ENCODE measurements at regions not wholly inside any gene's neighbourhood (a gene's known extent, or its start where the extent isn't known, plus 50 kb on each side); places are given as distances from the start of the nearest gene placed in this dataset.

DNA sequence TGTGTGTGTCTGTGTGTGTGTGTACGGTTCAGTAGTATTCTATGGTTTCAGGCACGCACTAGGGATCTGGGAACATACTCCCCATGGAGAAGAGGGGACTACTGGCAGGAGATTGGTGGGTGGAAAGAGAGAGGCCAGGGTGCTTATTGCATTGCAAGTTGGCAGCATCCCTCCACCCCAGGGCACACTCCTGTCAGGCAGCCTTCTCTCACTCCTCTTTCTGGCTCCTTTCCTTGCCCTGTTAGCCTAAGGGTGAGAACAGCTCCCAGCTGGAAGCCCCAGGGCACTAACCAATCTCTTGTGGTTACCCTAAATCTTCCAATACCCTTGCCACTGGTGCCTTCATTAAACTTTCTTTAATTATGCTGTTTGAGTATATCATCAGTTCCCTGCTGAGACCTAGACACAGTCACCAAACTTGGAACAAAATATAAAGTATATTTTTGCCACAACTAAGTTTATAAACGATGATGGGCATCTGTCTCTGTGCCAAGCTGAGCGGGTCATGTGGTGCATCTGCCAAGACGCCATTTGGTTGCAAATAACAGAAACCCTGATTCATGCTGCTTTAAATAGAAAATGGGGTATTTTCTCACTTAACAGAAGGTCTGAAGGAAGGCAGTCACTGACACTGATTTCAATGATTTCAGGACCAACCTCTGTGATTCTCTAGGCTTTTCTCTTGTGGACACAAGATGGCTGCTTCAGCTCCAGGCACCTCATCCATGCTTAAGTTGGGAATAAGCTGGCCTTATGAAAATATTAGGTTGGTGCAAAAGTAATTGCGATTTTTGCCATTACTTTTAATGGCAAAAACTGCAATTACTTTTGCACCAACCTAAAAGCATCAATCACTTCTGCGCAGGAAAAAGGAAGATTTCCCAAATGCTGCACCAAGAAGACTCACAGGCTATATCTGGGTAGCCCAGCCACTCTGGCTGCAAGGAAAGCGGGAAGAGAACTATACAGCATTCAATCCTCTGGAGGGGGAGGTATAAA, 476.9 kb upstream of the PROK2 start:
- no peak overlapping the region for H3K4me3 ChIP-seq (replicated peaks in 1 of 3; ENCODE audit: insufficient read depth in 1 of 3, low read depth in 1 of 3, low read length in 3 of 3)
- TF ChIP-seq GATA2 (IDR thresholded peaks at IDR 0.05; ENCODE audit: insufficient read depth, insufficient read length, low read depth, low read length), result no peak
- H3K4me1 ChIP-seq (ENCODE audit: control insufficient read depth, extremely low read depth, insufficient read depth, low read length), result no peaks in the 10 kb centered on the region
- peaks cover 50 to 63% of the 10 kb centered on the region in 2 experiments for H3K27me3 ChIP-seq (ENCODE audit: control insufficient read depth in 2 of 2, insufficient read depth in 2 of 2, low read length in 2 of 2)
- H3K36me3 ChIP-seq (ENCODE audit: control insufficient read depth in 2 of 2, extremely low read depth in 1 of 2, insufficient read depth in 2 of 2, low read length in 2 of 2), result no peaks in the 10 kb centered on the region
- ChIA-PET POLR2A (no interaction called here), CTCF (no interaction called here)
- H3K9me3 ChIP-seq (replicated peaks; ENCODE audit: control insufficient read depth, insufficient read depth, low read length), result no peaks in the 10 kb centered on the region
- no peak overlapping the region for H2AFZ ChIP-seq (ENCODE audit: low read depth, low read length)
- intact Hi-C loops (cut with micrococcal nuclease) (no loop called here), dilution Hi-C loops (cut with MboI; ENCODE audit: extremely low pct_ligation_motif_present, low sequenced_read_pairs) (no loop called here)
- H4K20me1 ChIP-seq (replicated peaks; ENCODE audit: control insufficient read depth, extremely low read depth, insufficient read depth, low read length), result no peaks in the 10 kb centered on the region
- no peaks in the 10 kb centered on the region for H3K79me2 ChIP-seq (ENCODE audit: control insufficient read depth, insufficient read depth, low read length)
- no peaks in the 10 kb centered on the region for H3K9me1 ChIP-seq (replicated peaks; ENCODE audit: control insufficient read depth, extremely low read depth, insufficient read depth, low read length)
- H3K27ac ChIP-seq (ENCODE audit: insufficient read depth, low read depth, low read length), result no peak overlapping the region
- H3K4me2 ChIP-seq (ENCODE audit: insufficient read depth, low read length), result no peak overlapping the region
- BruUV-seq (replicated peaks), result no TSS peak
- DNase-seq (ENCODE audit: low read depth, low spot score) (no peak), FAIRE-seq (no peak)
- H3K9ac ChIP-seq (replicated peaks; ENCODE audit: extremely low read depth, insufficient read depth, low read length), result no peak overlapping the region

- TF ChIP-seq FOS (IDR thresholded peaks at IDR 0.05; ENCODE audit: borderline replicate concordance, insufficient read depth, low read length) (no peak), MAX (IDR thresholded peaks at IDR 0.05; ENCODE audit: insufficient read depth, insufficient read length) (no peak), POLR2A (IDR thresholded peaks at IDR 0.05; ENCODE audit: low read depth, low read length) (no peak), JUN (IDR thresholded peaks at IDR 0.05; ENCODE audit: borderline replicate concordance, insufficient read depth, insufficient read length, low read depth) (no peak), MYC (IDR thresholded peaks at IDR 0.05; ENCODE audit: low read depth, low read length) (no peak), EZH2 (IDR thresholded peaks at IDR 0.05; ENCODE audit: borderline replicate concordance, low read depth, low read length, severe bottlenecking) (no peak), GATA2 (IDR thresholded peaks at IDR 0.05; ENCODE audit: insufficient read depth, insufficient read length, low read depth, low read length) (no peak), POLR2AphosphoS5 (IDR thresholded peaks at IDR 0.05; ENCODE audit: insufficient read depth, low read depth, low read length) (no peak)
- TF ChIP-seq, protein P1, sequence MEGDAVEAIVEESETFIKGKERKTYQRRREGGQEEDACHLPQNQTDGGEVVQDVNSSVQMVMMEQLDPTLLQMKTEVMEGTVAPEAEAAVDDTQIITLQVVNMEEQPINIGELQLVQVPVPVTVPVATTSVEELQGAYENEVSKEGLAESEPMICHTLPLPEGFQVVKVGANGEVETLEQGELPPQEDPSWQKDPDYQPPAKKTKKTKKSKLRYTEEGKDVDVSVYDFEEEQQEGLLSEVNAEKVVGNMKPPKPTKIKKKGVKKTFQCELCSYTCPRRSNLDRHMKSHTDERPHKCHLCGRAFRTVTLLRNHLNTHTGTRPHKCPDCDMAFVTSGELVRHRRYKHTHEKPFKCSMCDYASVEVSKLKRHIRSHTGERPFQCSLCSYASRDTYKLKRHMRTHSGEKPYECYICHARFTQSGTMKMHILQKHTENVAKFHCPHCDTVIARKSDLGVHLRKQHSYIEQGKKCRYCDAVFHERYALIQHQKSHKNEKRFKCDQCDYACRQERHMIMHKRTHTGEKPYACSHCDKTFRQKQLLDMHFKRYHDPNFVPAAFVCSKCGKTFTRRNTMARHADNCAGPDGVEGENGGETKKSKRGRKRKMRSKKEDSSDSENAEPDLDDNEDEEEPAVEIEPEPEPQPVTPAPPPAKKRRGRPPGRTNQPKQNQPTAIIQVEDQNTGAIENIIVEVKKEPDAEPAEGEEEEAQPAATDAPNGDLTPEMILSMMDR (IDR thresholded peaks at IDR 0.05; ENCODE audit: extremely low read depth in 1 of 2, insufficient read depth in 1 of 2, low read depth in 1 of 2, low read length in 2 of 2), result no peak
- no peaks in the 10 kb centered on the region for H3K4me1 ChIP-seq (ENCODE audit: control insufficient read depth, extremely low read depth, insufficient read depth, low read length)
- BruUV-seq (replicated peaks), result no TSS peak
- H3K4me2 ChIP-seq (ENCODE audit: insufficient read depth, low read length), result no peak overlapping the region
- H3K27me3 ChIP-seq (ENCODE audit: control insufficient read depth in 2 of 2, insufficient read depth in 2 of 2, low read length in 2 of 2), result peaks cover 44 to 56% of the 10 kb centered on the region in 2 experiments
- H3K79me2 ChIP-seq (ENCODE audit: control insufficient read depth, insufficient read depth, low read length), result no peaks in the 10 kb centered on the region
- H3K36me3 ChIP-seq (ENCODE audit: control insufficient read depth in 2 of 2, extremely low read depth in 1 of 2, insufficient read depth in 2 of 2, low read length in 2 of 2), result no peaks in the 10 kb centered on the region
- no peak overlapping the region for H2AFZ ChIP-seq (ENCODE audit: low read depth, low read length)
- dilution Hi-C loops (cut with MboI; ENCODE audit: extremely low pct_ligation_motif_present, low sequenced_read_pairs) (no loop called here), intact Hi-C loops (cut with micrococcal nuclease) (no loop called here)
- H3K27ac ChIP-seq (ENCODE audit: insufficient read depth, low read depth, low read length), result no peak overlapping the region
- no peak overlapping the region for H3K4me3 ChIP-seq (replicated peaks in 1 of 3; ENCODE audit: insufficient read depth in 1 of 3, low read depth in 1 of 3, low read length in 3 of 3)
- POLR2A ChIA-PET, result no interaction called here
- H3K9me3 ChIP-seq (replicated peaks; ENCODE audit: control insufficient read depth, insufficient read depth, low read length), result no peaks in the 10 kb centered on the region
- FAIRE-seq, result no peak
- H3K9me1 ChIP-seq (replicated peaks; ENCODE audit: control insufficient read depth, extremely low read depth, insufficient read depth, low read length), result no peaks in the 10 kb centered on the region
- no peak for DNase-seq (ENCODE audit: low read depth, low spot score)
- no peak overlapping the region for H3K9ac ChIP-seq (replicated peaks; ENCODE audit: extremely low read depth, insufficient read depth, low read length)
- no peaks in the 10 kb centered on the region for H4K20me1 ChIP-seq (replicated peaks; ENCODE audit: control insufficient read depth, extremely low read depth, insufficient read depth, low read length)
- CTCF ChIA-PET, result interaction anchor here (1.3 kb wide), 1 partner anchor 305 kb away, joined by 4 read pairs; no protein-coding TSS in a partner anchor
These were observed 475.6 kb upstream of the PROK2 start for GRCh38 chr3:72260588-72260910.

All from endothelial cell of umbilical vein (primary cell).